PC-3 (cell line): ENCODE measurements at regions not wholly inside any gene's neighbourhood (a gene's known extent, or its start where the extent isn't known, plus 50 kb on each side); places are given as distances from the start of the nearest gene placed in this dataset.
A peak's percentile ranks its signal among the peaks of the same experiment; 100 is the strongest.

ENCODE experiments used
- ATAC-seq: fragments of 200-7000 bp; cut with Tn5 transposase; 2 replicates; pipeline ENCODE4 v1.9.1; 2020; ENCODE audit warnings: mild to moderate bottlenecking, moderate library complexity
- BruUV-seq: library from RNA; stranded (reverse); fragments of 400-500 nt; replicated peaks from 2 replicates; lab custom pipeline; 2021; lab: Mats Ljungman, UMichigan
- CTCF ChIA-PET: fragments of 300-600 bp; sonication (Branson Sonifier 250); formaldehyde crosslinking; loops from one replicate; lab custom pipeline; 2022; ENCODE audit warnings: antibody characterized with exemption; lab: Charles Lee
- POLR2A ChIA-PET: fragments of 300-600 bp; sonication (Branson Sonifier 250); formaldehyde crosslinking; loops from one replicate; lab custom pipeline; 2022; ENCODE audit warnings: antibody characterized with exemption; ENCODE audit not compliant: unreplicated experiment; lab: Charles Lee
- DNase-seq: peaks from one replicate; pipeline ENCODE4 v3.0.0-alpha.2; 2015
- H2AFZ ChIP-seq: fragments of 300-600 bp; sonication (generic); 2 replicates; pipeline ENCODE4 v1.6.0; 2016; ENCODE audit warnings: antibody characterized with exemption, low read length
- H3F3A ChIP-seq: fragments of 300-600 bp; sonication (generic); one replicate; pipeline ENCODE4 v1.6.0; 2017; ENCODE audit warnings: antibody characterized with exemption, low read length, control low read depth, mild to moderate bottlenecking; ENCODE audit not compliant: unreplicated experiment
- H3K27ac ChIP-seq: fragments of 300-600 bp; sonication (generic); 2 replicates; pipeline ENCODE4 v1.5.1; 2016; ENCODE audit warnings: mild to moderate bottlenecking, low read length
- H3K27me3 ChIP-seq: fragments of 300-600 bp; sonication (generic); 2 replicates; pipeline ENCODE4 v1.6.1; 2016; ENCODE audit warnings: low read length, mixed read lengths
- H3K36me3 ChIP-seq: fragments of 300-600 bp; sonication (generic); 2 replicates; pipeline ENCODE4 v1.6.1; 2016; ENCODE audit warnings: low read depth, mixed run types, low read length, mixed read lengths
- H3K4me1 ChIP-seq: fragments of 300-600 bp; sonication (generic); 2 replicates; pipeline ENCODE4 v1.5.1; 2016; ENCODE audit warnings: low read length; ENCODE audit not compliant: insufficient read depth
- H3K4me2 ChIP-seq: fragments of 300-600 bp; sonication (generic); 2 replicates; pipeline ENCODE4 v1.6.0; 2016; ENCODE audit warnings: low read length
- H3K4me3 ChIP-seq: fragments of 300-600 bp; sonication (generic); 2 replicates; pipeline ENCODE4 v1.5.1; 2016; ENCODE audit warnings: mild to moderate bottlenecking, low read length, mixed read lengths
- H3K79me2 ChIP-seq: fragments of 300-600 bp; sonication (generic); 2 replicates; pipeline ENCODE4 v1.6.1; 2017; ENCODE audit warnings: low read length, mixed read lengths
- H3K9ac ChIP-seq: fragments of 300-600 bp; sonication (generic); 2 replicates; pipeline ENCODE4 v1.6.0; 2016; ENCODE audit warnings: mild to moderate bottlenecking, low read length
- H3K9me2 ChIP-seq: fragments of 300-600 bp; sonication (generic); replicated peaks from 2 replicates; pipeline ENCODE4 v1.6.1; 2016; ENCODE audit warnings: mixed run types, low read length, mixed read lengths
- H3K9me3 ChIP-seq: fragments of 300-600 bp; sonication (generic); 2 replicates; pipeline ENCODE4 v1.6.1; 2016; ENCODE audit warnings: low read length, mixed read lengths
- H4K20me1 ChIP-seq: fragments of 300-600 bp; sonication (generic); 2 replicates; pipeline ENCODE4 v1.6.1; 2016; ENCODE audit warnings: low read length, mixed read lengths
- EZH2 ChIP-seq: fragments of 300-600 bp; sonication (generic); IDR thresholded peaks from one replicate; pipeline ENCODE4 v1.6.1; 2017; ENCODE audit warnings: antibody characterized with exemption, mild to moderate bottlenecking, low read length; ENCODE audit not compliant: unreplicated experiment
- EZH2phosphoT487 ChIP-seq: fragments of 300-600 bp; sonication (generic); IDR thresholded peaks from 2 replicates; pipeline ENCODE4 v1.6.1; 2018; ENCODE audit warnings: mild to moderate bottlenecking, antibody characterized with exemption, low read length, borderline replicate concordance
- intact Hi-C: fragments of 100-400 bp; cut with micrococcal nuclease; formaldehyde crosslinking; loops from 2 replicates; pipeline ENCODE4 v1.9.0; 2023
- TF ChIP-seq, protein P1 (sequence below): fragments of 300-600 bp; sonication (generic); conservative IDR thresholded peaks from 2 replicates; pipeline ENCODE4 v1.5.1; 2017; ENCODE audit warnings: antibody characterized with exemption, low read depth, mild to moderate bottlenecking, low read length

GRCh38 chr2:106974891-106975290 is 88.9 kb upstream of the ST6GAL2 start:
- Histone ChIP-seq H2AFZ (no peak overlapping the region), H4K20me1 (no peaks in the 10 kb centered on the region), H3K27ac (peak overlapping the region; percentile 21), H3K36me3 (no peaks in the 10 kb centered on the region), H3K4me1 (peaks cover 48% of the 10 kb centered on the region), H3K9me2 (no peaks in the 10 kb centered on the region), H3K4me2 (peak overlapping the region; percentile 16; the same call in 1 of the 2 replicates), H3K4me3 (no peak overlapping the region), H3K79me2 (no peaks in the 10 kb centered on the region), H3K27me3 (no peaks in the 10 kb centered on the region), H3K9ac (no peak overlapping the region), H3F3A (no peaks in the 10 kb centered on the region), H3K9me3 (no peaks in the 10 kb centered on the region)
- no TSS peak for BruUV-seq
- ChIA-PET CTCF (no interaction called here), POLR2A (no interaction called here)
- TF ChIP-seq, protein P1, sequence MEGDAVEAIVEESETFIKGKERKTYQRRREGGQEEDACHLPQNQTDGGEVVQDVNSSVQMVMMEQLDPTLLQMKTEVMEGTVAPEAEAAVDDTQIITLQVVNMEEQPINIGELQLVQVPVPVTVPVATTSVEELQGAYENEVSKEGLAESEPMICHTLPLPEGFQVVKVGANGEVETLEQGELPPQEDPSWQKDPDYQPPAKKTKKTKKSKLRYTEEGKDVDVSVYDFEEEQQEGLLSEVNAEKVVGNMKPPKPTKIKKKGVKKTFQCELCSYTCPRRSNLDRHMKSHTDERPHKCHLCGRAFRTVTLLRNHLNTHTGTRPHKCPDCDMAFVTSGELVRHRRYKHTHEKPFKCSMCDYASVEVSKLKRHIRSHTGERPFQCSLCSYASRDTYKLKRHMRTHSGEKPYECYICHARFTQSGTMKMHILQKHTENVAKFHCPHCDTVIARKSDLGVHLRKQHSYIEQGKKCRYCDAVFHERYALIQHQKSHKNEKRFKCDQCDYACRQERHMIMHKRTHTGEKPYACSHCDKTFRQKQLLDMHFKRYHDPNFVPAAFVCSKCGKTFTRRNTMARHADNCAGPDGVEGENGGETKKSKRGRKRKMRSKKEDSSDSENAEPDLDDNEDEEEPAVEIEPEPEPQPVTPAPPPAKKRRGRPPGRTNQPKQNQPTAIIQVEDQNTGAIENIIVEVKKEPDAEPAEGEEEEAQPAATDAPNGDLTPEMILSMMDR = no peak
- no peak for TF ChIP-seq EZH2
- TF ChIP-seq EZH2phosphoT487 = no peak
- peak; percentile 77 for DNase-seq
- ATAC-seq = 0 out of 2 replicates have a peak, but pooled peaks have one; percentile 6
- intact Hi-C loops = loop anchor here (10.0 kb wide), 1 partner anchor 50 kb away; no protein-coding TSS in a partner anchor

DNA sequence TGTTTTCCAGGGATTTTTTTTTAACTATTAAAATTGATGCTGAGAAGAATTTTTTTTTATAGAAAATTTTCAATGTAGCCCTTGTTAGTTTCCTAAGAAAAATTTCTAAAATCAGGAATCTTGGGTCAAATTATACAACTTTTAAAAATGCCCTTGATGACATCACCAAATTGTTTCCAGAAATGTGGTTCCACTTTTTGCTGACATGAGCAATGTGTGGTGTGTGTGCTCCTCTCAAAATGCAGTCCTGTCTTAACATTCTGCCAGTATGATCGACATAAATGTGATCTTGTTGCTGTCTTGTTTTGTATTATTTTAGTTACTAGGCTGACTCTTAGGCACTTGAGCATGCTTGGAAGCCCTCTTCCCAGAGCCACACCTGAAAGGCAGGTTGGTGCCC is 89.7 kb upstream of the ST6GAL2 start:
- Histone ChIP-seq H3F3A (no peaks in the 10 kb centered on the region), H3K4me3 (no peak overlapping the region), H3K4me2 (no peak overlapping the region), H3K79me2 (no peaks in the 10 kb centered on the region), H4K20me1 (no peaks in the 10 kb centered on the region), H3K27me3 (no peaks in the 10 kb centered on the region), H3K9ac (no peak overlapping the region), H3K9me2 (no peaks in the 10 kb centered on the region), H3K9me3 (no peaks in the 10 kb centered on the region), H3K4me1 (peaks cover 42% of the 10 kb centered on the region), H3K27ac (no peak overlapping the region), H2AFZ (no peak overlapping the region), H3K36me3 (no peaks in the 10 kb centered on the region)
- no peak for ATAC-seq
- ChIA-PET CTCF (no interaction called here), POLR2A (no interaction called here)
- DNase-seq = no peak
- no TSS peak for BruUV-seq
- intact Hi-C loops = loop anchor here (10.0 kb wide), 1 partner anchor 49 kb away; no protein-coding TSS in a partner anchor
- TF ChIP-seq EZH2 (no peak), EZH2phosphoT487 (no peak)
- TF ChIP-seq, protein P1 = no peak

DNA sequence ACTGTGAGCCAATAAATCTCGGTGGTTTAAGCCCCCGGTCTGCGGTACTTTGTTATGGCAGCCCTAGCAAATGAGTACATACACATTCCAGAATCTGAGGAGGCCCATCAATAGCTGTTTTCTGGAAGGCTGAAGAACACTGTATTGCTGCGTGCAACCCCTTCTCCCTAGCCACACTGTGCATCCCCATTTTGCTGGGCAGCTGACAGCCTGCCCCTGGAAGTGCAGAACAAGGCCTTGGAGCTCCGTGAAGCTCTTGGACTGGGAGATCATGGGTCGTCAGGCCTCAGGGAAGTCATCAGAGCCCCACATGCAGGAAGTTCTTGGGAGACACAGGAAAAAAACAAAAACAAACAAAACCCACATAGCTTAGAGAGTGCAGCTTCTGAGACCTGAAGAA is 90.6 kb upstream of the ST6GAL2 start:
- ChIA-PET CTCF (no interaction called here), POLR2A (no interaction called here)
- Histone ChIP-seq H2AFZ (no peak overlapping the region), H3K4me3 (no peak overlapping the region), H3K9me3 (no peaks in the 10 kb centered on the region), H3K9me2 (no peaks in the 10 kb centered on the region), H3K4me1 (peaks cover 42% of the 10 kb centered on the region), H3K4me2 (no peak overlapping the region), H3K27ac (0 out of 2 replicates have a peak overlapping the region, but pooled peaks have one; percentile 34), H3K27me3 (no peaks in the 10 kb centered on the region), H3F3A (no peaks in the 10 kb centered on the region), H3K9ac (no peak overlapping the region), H4K20me1 (no peaks in the 10 kb centered on the region), H3K79me2 (no peaks in the 10 kb centered on the region), H3K36me3 (no peaks in the 10 kb centered on the region)
- BruUV-seq = no TSS peak
- intact Hi-C loops = loop anchor here (10.0 kb wide), 1 partner anchor 48 kb away; no protein-coding TSS in a partner anchor
- TF ChIP-seq, protein P1 = no peak
- TF ChIP-seq EZH2phosphoT487 (no peak), EZH2 (no peak)
- DNase-seq (no peak), ATAC-seq (no peak)
